Subcutaneous abdominal adipose tissue (tissue), 5 donors: ENCODE measurements at regions not wholly inside any gene's neighbourhood (a gene's known extent, or its start where the extent isn't known, plus 50 kb on each side); places are given as distances from the start of the nearest gene placed in this dataset.
"Not testable (repeated sequence)": the region's sequence is repeated elsewhere in the genome, so short reads cannot be mapped to it uniquely, and the experiment has no call there.

Source experiments
- H3K27ac ChIP-seq: one replicate; pipeline ENCODE4 v1.7.0; 2013; ENCODE audit warnings: low read depth, mild to moderate bottlenecking, inconsistent platforms, low read length, moderate library complexity
- H3K27me3 ChIP-seq, 5 donors: one replicate each; pipeline ENCODE4 v1.7.0; 2013; ENCODE audit warnings: low read length in 5 of 5, inconsistent platforms in 1 of 5; ENCODE audit not compliant: control insufficient read depth in 5 of 5, insufficient read depth in 4 of 5
- H3K36me3 ChIP-seq, 5 donors: one replicate each; pipeline ENCODE4 v1.7.0; 2013; ENCODE audit warnings: low read length in 5 of 5; ENCODE audit not compliant: control insufficient read depth in 5 of 5, insufficient read depth in 5 of 5
- H3K4me1 ChIP-seq, 5 donors: one replicate each; pipeline ENCODE4 v1.7.0; 2013; ENCODE audit warnings: low read length in 5 of 5, mild to moderate bottlenecking in 3 of 5, moderate library complexity in 1 of 5; ENCODE audit not compliant: control insufficient read depth in 5 of 5, insufficient read depth in 5 of 5
- H3K4me3 ChIP-seq, 5 donors: one replicate each; pipeline ENCODE4 v1.7.0; 2013; ENCODE audit warnings: low read length in 5 of 5, low read depth in 1 of 5
- H3K9ac ChIP-seq, 5 donors: one replicate each; pipeline ENCODE4 v1.7.0; 2013; ENCODE audit warnings: low read length in 5 of 5, mild to moderate bottlenecking in 4 of 5, moderate library complexity in 3 of 5
- H3K9me3 ChIP-seq, 5 donors: one replicate each; pipeline ENCODE4 v1.7.0; 2013; ENCODE audit warnings: low read length in 5 of 5; ENCODE audit not compliant: control insufficient read depth in 5 of 5
- donor health status: healthy.
- donor health status: healthy.
- donor health status: healthy.
- donor health status: healthy.
- donor health status: healthy.

DNA sequence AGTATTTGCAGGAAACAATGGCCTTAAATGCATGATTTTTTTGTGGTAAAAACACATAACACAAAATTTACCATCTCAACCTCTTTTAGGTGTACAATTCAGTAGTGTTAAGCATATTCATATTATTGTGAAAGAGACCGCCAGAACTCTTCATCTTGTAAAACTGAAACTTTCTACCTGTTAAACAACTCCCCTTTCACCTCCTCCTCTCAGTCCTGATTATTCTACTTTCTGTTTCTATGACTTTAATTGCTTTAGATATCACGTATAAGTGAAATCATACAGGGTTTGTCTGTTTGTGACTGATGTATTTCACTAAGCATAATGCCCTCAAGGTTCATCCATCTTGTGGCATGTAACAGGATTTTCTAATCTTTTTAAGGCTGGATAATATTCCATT is 353.4 kb downstream of the ADAMTS20 start:
- no peak overlapping the region for H3K9ac ChIP-seq
- no peaks in the 10 kb centered on the region for H3K4me1 ChIP-seq
- no peak overlapping the region for H3K4me3 ChIP-seq
- no peak overlapping the region for H3K27ac ChIP-seq
- H3K36me3 ChIP-seq: no peaks in the 10 kb centered on the region
- no peaks in the 10 kb centered on the region for H3K9me3 ChIP-seq
- no peaks in the 10 kb centered on the region for H3K27me3 ChIP-seq

DNA sequence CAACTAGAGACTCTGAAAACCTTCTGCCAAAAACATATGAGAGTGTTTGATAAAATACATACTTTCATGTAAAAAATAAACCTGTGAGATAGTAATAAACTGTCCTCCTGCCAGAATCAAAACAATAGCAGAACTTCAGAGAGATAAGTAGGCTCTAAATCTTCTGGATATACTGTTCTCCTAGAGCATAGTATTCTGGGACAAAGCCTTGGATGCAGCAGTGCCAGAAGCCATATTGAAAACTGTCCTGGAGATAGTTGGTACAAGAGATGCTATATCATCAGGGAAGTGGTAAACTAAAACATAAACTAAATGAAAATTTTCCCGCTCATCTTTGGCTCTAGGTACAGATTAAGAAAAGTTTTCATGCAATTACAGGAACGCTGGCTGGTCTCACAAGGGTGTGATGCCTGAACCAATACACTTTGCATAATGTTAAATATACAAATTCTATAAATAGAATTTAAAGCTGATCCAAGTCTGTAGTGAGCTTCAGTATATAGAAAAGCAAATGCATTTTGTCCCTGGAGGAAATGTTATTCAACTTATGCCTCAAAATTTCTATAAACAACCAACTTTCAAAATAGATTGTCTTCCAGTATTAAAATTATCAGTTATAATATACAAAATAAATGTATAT is 355.6 kb downstream of the ADAMTS20 start:
- Histone ChIP-seq H3K27me3 (no peaks in the 10 kb centered on the region), H3K4me3 (no peak overlapping the region), H3K36me3 (no peaks in the 10 kb centered on the region), H3K4me1 (no peaks in the 10 kb centered on the region), H3K9ac (no peak overlapping the region), H3K27ac (no peak overlapping the region), H3K9me3 (no peaks in the 10 kb centered on the region)

DNA sequence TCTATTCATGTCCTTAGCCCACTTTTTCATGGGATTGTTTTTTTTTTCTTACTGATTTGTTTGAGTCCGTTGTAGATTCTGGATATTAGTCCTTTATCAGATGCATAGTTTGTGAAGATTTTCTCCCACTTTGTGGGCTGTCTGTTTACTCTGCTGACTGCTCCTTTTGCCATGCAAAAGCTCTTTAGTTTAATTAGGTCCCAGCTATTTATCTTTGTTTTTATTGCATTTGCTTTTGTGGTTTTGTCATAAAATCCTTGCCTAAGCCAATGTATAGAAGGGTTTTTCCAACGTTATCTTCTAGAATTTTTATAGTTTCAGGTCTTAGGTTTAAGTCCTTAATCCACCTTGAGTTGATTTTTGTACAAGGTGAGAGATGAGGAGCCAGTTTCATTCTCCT is 358.9 kb downstream of the ADAMTS20 start:
- H3K9ac ChIP-seq, H3K36me3 ChIP-seq, H3K4me3 ChIP-seq, H3K4me1 ChIP-seq, H3K27me3 ChIP-seq, H3K9me3 ChIP-seq, H3K27ac ChIP-seq: not testable (repeated sequence)

DNA sequence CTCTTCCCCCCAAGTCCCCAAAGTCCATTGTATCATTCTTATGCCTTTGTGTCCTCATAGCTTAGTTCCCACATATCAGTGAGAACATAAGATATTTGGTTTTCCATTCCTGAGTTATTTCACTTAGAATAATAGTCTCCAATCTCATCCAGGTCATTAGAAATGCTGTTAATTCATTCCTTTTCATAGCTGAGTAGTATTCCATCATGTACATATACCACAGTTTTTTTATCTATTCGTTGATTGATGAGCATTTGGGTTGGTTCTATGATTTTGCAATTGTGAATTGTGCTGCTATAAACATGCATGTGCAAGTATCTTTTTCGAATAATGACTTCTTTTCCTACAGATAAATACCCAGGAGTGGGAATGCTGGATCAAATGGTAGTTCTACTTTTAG is 359.6 kb downstream of the ADAMTS20 start:
- H3K36me3 ChIP-seq, H3K4me3 ChIP-seq, H3K4me1 ChIP-seq, H3K9me3 ChIP-seq, H3K27ac ChIP-seq, H3K27me3 ChIP-seq, H3K9ac ChIP-seq: not testable (repeated sequence)

DNA sequence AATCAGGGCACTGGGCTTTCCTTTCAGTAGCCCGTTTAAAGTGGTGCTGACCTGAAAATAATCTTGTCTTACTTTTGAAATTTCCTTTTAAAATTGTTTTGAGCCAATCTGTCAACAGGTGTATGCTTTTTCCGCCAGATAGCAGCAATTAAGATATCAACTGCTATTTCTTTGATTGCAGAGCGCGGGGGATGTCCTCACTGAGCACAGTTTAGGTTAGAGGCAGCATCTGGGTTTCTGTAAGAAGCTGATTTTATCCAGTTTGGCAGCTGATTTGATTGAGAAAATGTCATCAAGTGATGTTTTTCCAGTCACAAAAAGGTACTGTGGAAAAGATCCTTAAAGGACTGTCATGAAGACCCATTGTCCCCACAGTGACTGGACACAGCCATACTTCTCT is 371.8 kb downstream of the ADAMTS20 start:
- Histone ChIP-seq H3K27ac (no peak overlapping the region), H3K4me3 (no peak overlapping the region), H3K36me3 (no peaks in the 10 kb centered on the region), H3K9me3 (no peaks in the 10 kb centered on the region), H3K4me1 (no peaks in the 10 kb centered on the region), H3K9ac (no peak overlapping the region), H3K27me3 (no peaks in the 10 kb centered on the region)

DNA sequence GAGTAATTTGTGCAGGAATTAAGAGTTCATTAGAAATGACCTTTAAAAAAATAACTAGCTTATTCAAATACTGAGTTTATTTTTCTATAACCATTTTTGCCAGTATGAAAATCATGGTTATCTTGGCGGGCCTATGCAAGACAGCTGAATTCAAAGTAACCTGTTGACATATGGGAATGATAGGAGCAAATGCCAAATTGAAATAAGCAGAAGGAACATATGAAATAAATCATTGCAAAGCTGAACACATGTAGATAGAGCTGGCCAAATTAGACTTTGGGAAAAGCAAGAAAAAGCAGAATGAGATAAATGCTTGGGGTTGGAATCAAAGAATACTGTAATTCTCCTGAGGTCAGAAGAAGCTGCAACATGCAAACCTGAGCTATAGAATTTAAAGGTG is 372.5 kb downstream of the ADAMTS20 start:
- Histone ChIP-seq H3K4me1 (no peaks in the 10 kb centered on the region), H3K4me3 (no peak overlapping the region), H3K27me3 (no peaks in the 10 kb centered on the region), H3K27ac (no peak overlapping the region), H3K9me3 (no peaks in the 10 kb centered on the region), H3K36me3 (no peaks in the 10 kb centered on the region), H3K9ac (no peak overlapping the region)

DNA sequence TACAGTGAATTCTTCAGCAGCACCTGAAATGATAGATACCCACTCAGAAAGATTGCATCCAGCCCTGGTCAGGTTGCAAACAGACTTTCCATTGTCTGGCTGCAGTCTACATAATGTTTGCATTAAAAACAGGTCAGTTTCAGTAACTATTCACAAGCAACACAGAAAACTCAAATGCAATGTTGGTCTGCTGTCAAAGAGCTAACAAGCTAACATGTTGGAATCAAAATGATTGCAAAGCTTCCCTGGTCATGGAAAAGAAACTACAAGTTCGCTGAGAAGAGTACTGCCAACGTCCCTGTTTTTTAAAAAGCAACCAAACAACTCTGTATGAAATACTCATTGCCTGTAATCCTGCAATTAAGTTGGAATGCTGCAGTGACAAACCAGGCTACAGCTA is 374.7 kb downstream of the ADAMTS20 start:
- no peak overlapping the region for H3K9ac ChIP-seq
- no peak overlapping the region for H3K27ac ChIP-seq
- H3K27me3 ChIP-seq: no peaks in the 10 kb centered on the region
- H3K36me3 ChIP-seq: no peaks in the 10 kb centered on the region
- H3K4me3 ChIP-seq: no peak overlapping the region
- H3K9me3 ChIP-seq: no peaks in the 10 kb centered on the region
- H3K4me1 ChIP-seq: no peaks in the 10 kb centered on the region

DNA sequence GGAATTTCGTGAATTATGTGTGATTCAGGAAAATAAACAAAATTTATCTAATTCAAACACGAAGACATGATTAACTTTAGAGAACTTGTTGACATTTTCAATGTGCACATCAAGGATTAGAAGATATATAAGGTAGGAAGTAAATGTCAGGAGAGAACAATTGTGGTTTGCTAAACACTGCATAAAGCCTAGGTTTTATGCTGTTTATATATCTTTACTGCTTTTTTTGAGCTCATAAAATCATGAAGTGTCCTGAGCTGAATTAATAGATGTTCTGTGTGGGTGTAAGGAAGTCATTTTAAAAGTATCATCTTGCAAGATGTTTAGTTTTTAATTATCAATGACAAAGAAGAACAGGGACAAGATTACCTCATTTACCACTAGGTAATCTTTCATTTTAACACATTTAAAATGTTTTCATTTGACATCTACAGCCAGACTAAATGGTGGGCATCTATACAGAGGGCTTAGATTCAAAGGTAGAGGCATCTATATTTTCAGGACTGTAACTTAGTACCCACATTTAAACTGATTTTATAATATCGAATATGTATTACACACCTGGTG is 382.8 kb downstream of the ADAMTS20 start:
- no peak overlapping the region for H3K9ac ChIP-seq
- no peaks in the 10 kb centered on the region for H3K36me3 ChIP-seq
- no peak overlapping the region for H3K4me3 ChIP-seq
- no peaks in the 10 kb centered on the region for H3K4me1 ChIP-seq
- H3K27ac ChIP-seq: no peak overlapping the region
- no peaks in the 10 kb centered on the region for H3K9me3 ChIP-seq
- no peaks in the 10 kb centered on the region for H3K27me3 ChIP-seq

DNA sequence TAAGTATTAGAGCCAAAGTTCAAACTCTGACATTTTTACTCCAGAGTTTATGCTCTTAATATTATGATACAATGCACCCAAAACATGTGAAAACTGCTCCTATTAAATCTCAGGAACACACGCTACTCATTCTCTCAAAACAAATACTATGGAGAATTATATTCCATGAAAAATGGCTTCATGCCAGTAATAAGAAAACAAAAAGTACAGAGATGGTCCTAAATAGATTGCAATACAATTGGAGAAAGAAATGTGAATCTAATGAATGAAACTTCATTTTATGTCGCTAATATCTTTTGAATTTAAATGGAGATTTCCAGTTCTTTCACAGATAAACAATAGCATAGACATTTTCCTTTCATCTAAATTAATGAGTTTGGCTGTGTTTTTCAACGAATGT is 384.3 kb downstream of the ADAMTS20 start:
- Histone ChIP-seq H3K4me1 (no peaks in the 10 kb centered on the region), H3K36me3 (no peaks in the 10 kb centered on the region), H3K27ac (no peak overlapping the region), H3K9ac (no peak overlapping the region), H3K9me3 (no peaks in the 10 kb centered on the region), H3K4me3 (no peak overlapping the region), H3K27me3 (no peaks in the 10 kb centered on the region)

DNA sequence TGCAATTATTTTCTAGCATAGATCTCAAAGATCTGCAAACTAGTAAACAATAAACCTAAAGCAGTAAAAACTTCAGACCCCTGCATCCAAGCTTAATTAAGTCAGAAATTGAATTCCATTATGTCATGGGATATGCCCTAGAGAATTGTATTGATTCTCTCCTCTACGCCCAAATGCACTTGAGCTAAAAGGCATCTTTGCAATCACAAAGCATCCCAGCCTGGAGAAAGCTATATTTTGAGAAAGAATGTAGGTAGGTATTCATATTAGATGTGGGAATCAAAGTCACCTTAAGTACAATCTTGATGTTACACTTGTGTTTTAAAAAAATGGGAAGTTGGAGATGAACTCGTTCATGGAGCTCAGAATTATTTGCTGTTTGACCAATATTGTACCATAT is 386.7 kb downstream of the ADAMTS20 start:
- H3K27me3 ChIP-seq: no peaks in the 10 kb centered on the region

More for the DNA sequence above, 386.7 kb downstream of the ADAMTS20 start:
- Histone ChIP-seq H3K36me3 (no peaks in the 10 kb centered on the region), H3K4me3 (no peak overlapping the region), H3K4me1 (no peaks in the 10 kb centered on the region), H3K9me3 (no peaks in the 10 kb centered on the region), H3K27ac (no peak overlapping the region), H3K9ac (no peak overlapping the region)
